ENCODE measurements at regions not wholly inside any gene's neighbourhood (a gene's known extent, or its start where the extent isn't known, plus 50 kb on each side); places are given as distances from the start of the nearest gene placed in this dataset.

DNA sequence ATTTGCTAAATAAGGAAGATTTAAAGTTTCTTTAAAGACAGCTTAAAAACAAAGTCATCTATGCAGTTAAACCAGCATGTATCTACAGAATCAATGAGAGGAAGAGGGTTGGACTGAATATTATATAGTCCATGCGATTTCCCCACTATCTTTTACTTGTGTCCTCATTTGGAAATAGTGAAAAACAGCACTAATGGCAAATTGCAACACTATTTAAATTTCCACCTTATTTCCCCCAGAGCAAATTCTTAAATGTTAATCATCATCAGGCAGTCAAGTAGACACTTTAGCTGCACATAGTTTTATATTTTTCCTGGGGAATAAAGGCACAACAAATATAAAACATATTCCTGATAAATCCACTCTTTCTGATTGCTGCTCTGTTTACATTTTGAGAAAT lies 114.6 kb downstream of the LCA5 start:
- POLR2A ChIA-PET (ENCODE audit: partially characterized antibody) = no interaction called here
- no peak for DNase-seq (ENCODE audit: low read depth in 1 of 2, low spot score in 2 of 2)
- Histone ChIP-seq H4K8ac (ENCODE audit: extremely low read depth, insufficient read depth, low read length) (no peak overlapping the region), H3K23me2 (ENCODE audit: low read depth, low read length) (no peaks in the 10 kb centered on the region), H2BK15ac (ENCODE audit: low read length) (no peak overlapping the region), H4K20me1 (replicated peaks in 1 of 2; ENCODE audit: control insufficient read depth in 1 of 2, insufficient read depth in 2 of 2, low read length in 2 of 2) (no peaks in the 10 kb centered on the region), H2BK12ac (ENCODE audit: low read depth, low read length) (no peak overlapping the region), H3K79me1 (ENCODE audit: low read depth, low read length) (no peaks in the 10 kb centered on the region), H3K4me2 (ENCODE audit: insufficient read depth in 1 of 2, low read depth in 2 of 2, low read length in 2 of 2) (no peak overlapping the region), H3K79me2 (ENCODE audit: control insufficient read depth in 1 of 2, insufficient read depth in 2 of 2, low read length in 2 of 2) (no peaks in the 10 kb centered on the region), H3K18ac (ENCODE audit: extremely low read depth, low read length) (no peak overlapping the region), H4K91ac (replicated peaks; ENCODE audit: insufficient read length, low read length) (no peak overlapping the region), H2BK20ac (ENCODE audit: low read length) (no peak overlapping the region), H3K4me3 (ENCODE audit: extremely low read depth in 1 of 4, insufficient read depth in 2 of 4, low read depth in 3 of 4, low read length in 4 of 4) (no peak overlapping the region), H3K23ac (ENCODE audit: insufficient read length) (no peak overlapping the region), H4K5ac (ENCODE audit: insufficient read length, low read depth, low read length) (no peak overlapping the region), H3K9ac (replicated peaks in 1 of 4; ENCODE audit: extremely low read depth in 1 of 4, low read depth in 3 of 4, low read length in 3 of 4) (no peak overlapping the region), H3K14ac (ENCODE audit: insufficient read length) (no peak overlapping the region), H2BK5ac (ENCODE audit: low read depth, low read length) (no peak overlapping the region), H3K9me3 (ENCODE audit: insufficient read depth in 2 of 2, low read depth in 1 of 2, low read length in 1 of 2) (no peaks in the 10 kb centered on the region), H3K36me3 (ENCODE audit: control insufficient read depth in 2 of 4, insufficient read depth in 4 of 4, low read length in 3 of 4) (no peaks in the 10 kb centered on the region), H3K27ac (ENCODE audit: low read depth, low read length) (no peak overlapping the region), H3K27me3 (replicated peaks in 1 of 4; ENCODE audit: control insufficient read depth in 3 of 4, extremely low read depth in 1 of 4, insufficient read depth in 3 of 4, low read length in 3 of 4) (no peaks in the 10 kb centered on the region), H3K4me1 (replicated peaks in 1 of 4; ENCODE audit: control insufficient read depth in 3 of 4, insufficient read depth in 4 of 4, low read length in 3 of 4) (no peaks in the 10 kb centered on the region), H2AK5ac (ENCODE audit: low read depth, low read length) (no peak overlapping the region), H2AFZ (ENCODE audit: low read length) (no peak overlapping the region), H3K56ac (replicated peaks; ENCODE audit: insufficient read length, low read depth, low read length) (no peak overlapping the region), H3K4ac (replicated peaks; ENCODE audit: insufficient read length, low read depth, low read length) (no peak overlapping the region), H2BK120ac (replicated peaks; ENCODE audit: low read depth, low read length) (no peak overlapping the region)
- WGBS, 2 experiments (ENCODE audit: extremely low coverage in 1 of 2, insufficient coverage in 1 of 2, insufficient read length in 1 of 2, insufficient replicate concordance in 2 of 2, low coverage in 1 of 2, low lambda C conversion rate in 2 of 2, missing lambda C conversion rate in 1 of 2) = 67% methylated on average over 1 of the region's 1 CpG; no CpG with 5 or more reads in 1 of the 2 experiments
- no peak for FAIRE-seq
- CTCF ChIA-PET (ENCODE audit: partially characterized antibody) = interaction anchor here (1.4 kb wide), 2 partner anchors 9 to 292 kb away, joined by 3 to 5 read pairs; no protein-coding TSS in a partner anchor
- no peak for TF ChIP-seq RAD21 (IDR thresholded peaks at IDR 0.05 in 1 of 2, conservative IDR thresholded peaks at IDR 0.05 in 1 of 2; ENCODE audit: low read depth in 2 of 2, low read length in 2 of 2)
- TF ChIP-seq ZNF274 (IDR thresholded peaks at IDR 0.05; ENCODE audit: borderline replicate concordance, extremely low read depth, low read length) = no peak
- TF ChIP-seq CTCF (IDR thresholded peaks at IDR 0.05; ENCODE audit: control extremely low read depth in 1 of 3, insufficient read depth in 1 of 3, low read depth in 1 of 3, low read length in 3 of 3) = no peak
- TF ChIP-seq JUND (IDR thresholded peaks at IDR 0.05; ENCODE audit: low read length) = no peak
